PC-3 (cell line): ENCODE measurements at regions not wholly inside any gene's neighbourhood (a gene's known extent, or its start where the extent isn't known, plus 50 kb on each side); places are given as distances from the start of the nearest gene placed in this dataset.

Experiments used
- CTCF ChIP-seq: fragments of 300-600 bp; sonication (generic); conservative IDR thresholded peaks from 2 replicates; pipeline ENCODE4 v1.5.1; 2017; ENCODE audit warnings: antibody characterized with exemption, low read depth, mild to moderate bottlenecking, low read length
- EZH2 ChIP-seq: fragments of 300-600 bp; sonication (generic); IDR thresholded peaks from one replicate; pipeline ENCODE4 v1.6.1; 2017; ENCODE audit warnings: antibody characterized with exemption, mild to moderate bottlenecking, low read length; ENCODE audit not compliant: unreplicated experiment
- EZH2phosphoT487 ChIP-seq: fragments of 300-600 bp; sonication (generic); IDR thresholded peaks from 2 replicates; pipeline ENCODE4 v1.6.1; 2018; ENCODE audit warnings: mild to moderate bottlenecking, antibody characterized with exemption, low read length, borderline replicate concordance

GRCh38 chr4:27629532-27630225 lies 769.0 kb downstream of the STIM2 start:
- TF ChIP-seq CTCF = no peak
- TF ChIP-seq EZH2 = no peak
- TF ChIP-seq EZH2phosphoT487 = no peak
